Tongue (tissue), 1 donor: ENCODE measurements at regions not wholly inside any gene's neighbourhood (a gene's known extent, or its start where the extent isn't known, plus 50 kb on each side); places are given as distances from the start of the nearest gene placed in this dataset.

Experiments used
- DNase-seq: peaks from one replicate; pipeline ENCODE4 v3.0.0-alpha.2; 2015

DNA sequence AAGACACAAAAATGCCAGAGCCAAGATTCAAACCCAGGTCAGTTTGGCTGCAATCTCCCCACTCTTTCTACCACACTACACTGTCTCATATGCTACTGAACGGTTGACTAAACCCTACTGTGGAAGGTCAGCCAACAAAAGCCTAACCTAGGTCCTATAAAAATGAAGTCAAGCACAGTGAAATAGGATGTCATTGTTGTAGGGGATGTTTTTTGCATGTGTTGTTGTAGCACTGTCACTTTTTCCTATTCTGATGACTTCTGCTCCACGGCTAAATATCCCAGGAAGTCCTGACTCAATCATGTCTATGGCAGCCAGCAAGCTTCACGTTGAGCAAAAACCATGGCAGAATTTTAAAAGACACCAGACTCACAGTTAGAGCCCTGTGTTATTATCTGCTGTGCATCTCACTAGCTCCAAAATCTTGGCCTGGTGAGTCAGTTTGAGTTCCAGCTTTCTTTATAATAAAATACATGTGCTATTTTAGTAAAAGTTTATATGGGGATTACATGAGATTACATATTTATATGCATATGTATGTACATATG lies 322.1 kb upstream of the NT5E start:
- peak; percentile 5 for DNase-seq

DNA sequence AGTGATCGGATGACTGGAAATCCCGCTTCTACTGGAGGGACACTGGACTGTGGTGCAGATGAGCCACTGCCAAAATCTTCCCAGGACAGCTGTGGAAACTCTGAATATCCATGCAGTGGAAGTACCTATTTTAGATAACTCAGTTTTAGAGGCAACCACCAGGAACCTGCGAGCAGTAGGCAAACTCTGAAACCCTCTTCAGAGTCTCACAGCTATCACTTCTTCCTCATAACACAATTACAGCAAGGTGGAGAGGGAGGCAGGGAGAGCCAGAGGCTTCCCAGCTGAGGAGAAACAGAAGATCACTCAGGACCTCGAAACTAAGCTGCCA lies 322.8 kb upstream of the NT5E start:
- no peak for DNase-seq

DNA sequence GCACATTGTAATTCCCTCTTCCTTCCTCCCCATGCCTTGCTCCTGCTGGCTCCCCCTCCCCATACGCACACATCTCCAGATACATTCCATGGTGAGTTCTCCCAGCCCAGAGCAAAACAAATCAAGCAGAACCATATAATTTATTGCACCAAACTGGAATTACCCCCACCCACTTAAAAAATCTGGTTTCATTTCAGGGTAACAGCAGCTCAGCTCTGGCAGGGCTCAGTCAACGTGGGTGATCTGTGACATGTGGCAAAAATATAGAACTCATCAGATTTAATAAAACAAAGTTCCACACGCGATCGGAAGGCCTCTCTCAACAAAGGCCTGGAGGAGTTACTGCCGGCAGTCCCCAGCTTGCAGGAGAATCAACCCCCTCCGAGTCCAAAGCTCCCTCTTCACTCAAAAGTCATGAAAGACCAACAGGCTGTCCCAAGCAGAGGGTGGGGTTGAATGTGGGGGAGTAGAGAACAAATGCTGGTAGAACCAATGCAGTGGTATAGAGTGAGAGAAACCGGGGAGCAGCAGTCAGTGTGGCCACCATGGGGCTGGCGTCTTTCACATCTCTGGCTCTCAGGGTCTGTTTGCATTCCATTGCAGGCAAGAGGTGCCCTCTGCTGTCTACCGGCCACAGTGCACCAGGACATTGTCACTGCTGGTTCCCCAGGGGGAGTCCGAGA lies 323.3 kb upstream of the NT5E start:
- peak; percentile 75 for DNase-seq

DNA sequence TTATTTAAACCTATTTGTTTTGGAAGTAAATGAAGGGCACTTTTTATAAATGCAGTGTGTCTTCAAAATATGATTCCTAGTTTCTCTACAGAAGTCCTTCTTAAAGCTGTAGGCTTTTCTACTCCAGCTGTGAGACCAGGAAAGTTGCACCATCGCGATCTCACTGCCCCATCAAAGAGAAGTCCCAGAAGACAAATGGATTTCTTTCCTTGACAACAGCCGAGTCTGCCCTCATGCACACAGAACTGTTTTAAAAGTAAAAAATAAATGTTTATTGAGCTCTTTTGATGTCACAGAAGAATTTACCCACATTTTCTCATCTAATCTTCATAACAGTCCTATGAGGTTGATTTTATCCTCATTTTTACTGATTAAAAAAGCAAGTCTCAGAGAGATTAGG lies 324.4 kb upstream of the NT5E start:
- DNase-seq, result no peak

DNA sequence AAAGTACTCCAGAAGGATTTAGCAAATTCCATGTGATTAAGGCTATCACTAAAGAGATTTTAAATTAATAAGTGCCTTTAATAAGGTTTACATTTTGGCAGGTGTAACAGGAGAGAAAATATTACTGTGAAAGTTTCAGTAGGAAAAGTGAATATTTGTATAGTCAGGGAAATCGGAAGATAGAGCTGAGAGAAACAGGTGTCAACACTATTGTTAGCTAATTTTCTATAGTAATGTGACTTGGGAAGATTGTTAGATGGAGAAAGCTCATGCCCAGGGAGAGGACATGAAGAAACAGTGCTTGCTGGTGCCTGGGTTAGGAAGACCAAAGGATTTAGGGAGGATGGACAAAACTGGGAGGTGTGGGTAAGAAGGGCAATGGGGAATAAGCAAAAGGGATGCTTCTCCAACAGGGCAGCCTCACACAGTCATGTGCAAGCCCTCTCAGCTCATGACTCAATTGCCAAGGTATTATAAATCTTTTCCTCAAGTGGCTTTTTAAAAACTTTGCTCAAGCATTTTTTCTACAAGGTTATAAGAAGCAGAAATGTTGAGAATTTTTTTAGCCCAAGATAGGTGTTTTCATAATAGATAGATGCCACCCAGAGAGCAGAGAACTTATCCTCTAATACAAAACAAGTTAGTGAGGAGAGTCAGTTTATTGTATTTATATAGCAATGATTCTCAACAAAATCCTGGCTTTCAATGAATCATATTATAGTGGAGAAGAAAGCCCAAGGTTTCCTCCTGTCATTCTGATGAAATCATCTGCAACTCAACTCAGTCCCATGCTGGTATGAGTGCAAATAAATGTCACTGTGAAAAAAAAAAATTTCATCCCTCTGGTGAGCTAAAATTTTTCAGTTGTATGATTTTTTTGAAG lies 325.2 kb upstream of the NT5E start:
- DNase-seq, result no peak

DNA sequence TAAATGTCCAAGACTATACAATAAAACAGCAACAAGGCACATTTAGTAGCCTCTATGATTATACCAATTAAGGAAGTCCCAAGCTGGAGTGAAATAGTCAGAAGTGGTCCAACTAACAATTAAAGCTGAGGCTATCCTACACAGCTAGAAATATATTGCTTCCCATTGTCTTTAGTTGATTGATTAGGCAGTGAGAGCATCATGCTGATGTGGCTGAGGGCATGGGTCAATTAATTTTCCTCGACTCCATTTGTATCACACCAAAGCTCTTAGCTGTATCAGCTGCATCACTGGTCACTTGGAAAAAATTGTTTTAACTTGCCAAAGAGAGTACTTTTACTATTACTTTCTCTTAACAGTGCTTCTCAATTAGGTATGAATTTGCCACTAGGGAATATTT lies 328.7 kb upstream of the NT5E start:
- DNase-seq, result no peak

DNA sequence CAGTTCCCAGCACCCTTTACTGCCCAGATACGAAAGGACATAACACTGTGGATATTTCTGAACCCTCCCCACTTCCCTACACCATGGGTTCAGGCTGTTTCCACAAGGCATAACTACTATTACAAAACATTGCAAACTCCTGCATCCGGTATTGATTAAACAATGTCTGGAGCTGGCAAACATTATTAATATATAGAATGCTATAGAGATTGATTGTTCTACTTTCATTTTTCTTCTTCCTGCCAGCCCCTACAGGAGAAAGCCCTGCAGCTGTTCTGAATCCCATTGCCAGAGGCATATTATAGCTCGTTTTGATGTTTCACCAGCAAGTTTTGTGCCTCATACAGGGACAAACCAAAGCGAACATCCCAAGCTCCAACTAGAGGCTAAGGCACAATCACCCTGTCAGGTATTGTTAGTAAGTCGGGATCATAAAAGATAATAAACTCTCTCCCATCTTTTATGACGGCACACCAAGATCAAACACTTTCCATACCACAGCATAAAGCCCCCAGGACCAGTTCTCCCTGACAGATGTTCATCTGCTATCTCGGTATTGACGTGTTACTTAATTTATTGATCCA lies 331.1 kb upstream of the NT5E start:
- DNase-seq, result no peak

DNA sequence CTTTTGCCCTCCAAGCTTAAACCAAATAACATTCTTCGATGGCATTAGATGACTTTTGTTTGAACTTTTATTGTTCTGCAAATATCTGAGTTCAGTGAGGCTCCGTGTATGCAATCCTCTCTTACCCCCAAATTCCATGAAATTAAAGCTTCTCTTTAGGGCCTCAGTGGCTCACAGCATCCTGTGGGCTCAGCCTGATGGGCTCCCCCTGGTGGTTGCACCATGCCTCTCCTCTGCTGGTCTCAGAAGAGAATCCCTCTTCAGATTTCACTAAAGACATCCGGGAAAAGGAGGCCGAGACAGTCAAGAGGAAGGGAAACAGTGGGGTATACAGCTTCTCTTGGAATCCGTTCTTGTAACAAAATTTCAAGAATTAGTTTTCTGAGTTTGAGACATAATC lies 331.6 kb upstream of the NT5E start:
- DNase-seq, result no peak

DNA sequence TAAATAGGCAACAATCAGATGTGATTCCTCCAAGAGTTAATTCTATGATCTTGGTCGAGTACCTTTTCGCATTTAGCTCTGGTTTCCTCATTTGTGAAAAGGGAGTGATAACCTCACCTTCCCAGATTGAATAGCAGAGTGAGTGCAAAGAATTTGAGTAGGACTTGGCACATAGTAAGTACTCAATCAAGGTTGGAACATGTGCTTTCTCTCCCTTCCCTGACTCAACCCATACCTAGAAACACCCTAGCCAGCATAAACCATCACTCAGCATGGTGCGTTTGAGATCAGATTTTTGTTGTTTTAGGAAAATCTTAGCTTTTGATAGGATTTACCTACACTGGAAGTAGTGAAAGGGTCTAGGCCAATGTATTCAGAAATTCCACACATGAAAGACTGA lies 333.4 kb upstream of the NT5E start:
- DNase-seq, result no peak

DNA sequence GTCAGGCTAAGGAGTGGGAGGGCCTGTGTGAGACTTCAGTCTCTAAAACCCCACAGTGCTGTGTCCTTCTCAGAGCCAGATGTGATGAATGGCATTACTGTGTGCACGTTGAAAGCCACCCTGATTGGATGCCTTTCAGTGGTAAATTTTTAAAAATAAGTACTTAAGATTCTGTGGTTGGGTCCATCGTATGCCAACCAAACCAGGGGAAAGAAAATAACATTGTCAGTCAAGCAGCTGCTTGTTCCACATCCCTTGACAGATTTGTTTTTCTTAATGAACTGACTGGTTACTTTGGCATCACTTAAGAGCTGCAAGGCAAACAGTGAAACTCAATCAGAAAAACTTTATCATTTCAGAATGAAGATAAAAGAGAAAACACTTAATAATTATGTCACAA lies 334.0 kb upstream of the NT5E start:
- DNase-seq, result peak; percentile 4

DNA sequence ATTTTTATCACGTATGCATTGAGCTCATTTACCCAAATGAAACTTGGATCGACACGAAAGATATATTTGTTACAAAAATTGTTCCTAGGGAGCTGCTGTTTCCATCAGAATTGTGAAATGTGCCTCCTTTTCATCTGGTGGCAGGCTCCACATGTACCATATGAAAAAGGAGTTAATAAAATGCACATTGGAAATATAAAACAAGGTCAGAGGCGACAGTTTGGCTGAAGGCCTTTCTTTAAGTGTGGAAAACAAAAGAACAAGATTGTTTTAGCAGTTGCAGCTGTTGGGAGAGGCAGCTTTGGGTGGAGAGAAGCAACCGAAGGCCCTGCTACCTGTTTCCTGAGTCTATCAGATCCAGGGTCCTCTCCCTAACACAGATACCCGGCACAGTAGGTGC lies 334.5 kb upstream of the NT5E start:
- peak; percentile 16 for DNase-seq

DNA sequence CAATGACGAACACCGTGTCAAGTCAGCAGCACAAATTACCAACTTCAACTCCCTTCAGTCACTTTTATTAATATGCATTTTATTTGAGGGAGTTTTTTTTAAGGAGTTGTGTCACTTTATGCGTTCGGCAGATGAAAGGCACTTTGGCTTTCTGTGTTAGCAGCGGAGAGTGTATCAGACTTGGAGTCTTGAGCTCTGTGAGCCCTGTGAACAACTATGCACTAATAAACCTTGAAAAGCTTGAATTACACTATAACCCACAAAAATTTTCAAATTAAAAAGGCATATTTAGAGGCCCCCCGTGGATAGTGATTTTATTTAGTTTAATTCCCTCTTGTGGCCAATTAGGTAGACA lies 335.3 kb upstream of the NT5E start:
- DNase-seq, result peak; percentile 7

DNA sequence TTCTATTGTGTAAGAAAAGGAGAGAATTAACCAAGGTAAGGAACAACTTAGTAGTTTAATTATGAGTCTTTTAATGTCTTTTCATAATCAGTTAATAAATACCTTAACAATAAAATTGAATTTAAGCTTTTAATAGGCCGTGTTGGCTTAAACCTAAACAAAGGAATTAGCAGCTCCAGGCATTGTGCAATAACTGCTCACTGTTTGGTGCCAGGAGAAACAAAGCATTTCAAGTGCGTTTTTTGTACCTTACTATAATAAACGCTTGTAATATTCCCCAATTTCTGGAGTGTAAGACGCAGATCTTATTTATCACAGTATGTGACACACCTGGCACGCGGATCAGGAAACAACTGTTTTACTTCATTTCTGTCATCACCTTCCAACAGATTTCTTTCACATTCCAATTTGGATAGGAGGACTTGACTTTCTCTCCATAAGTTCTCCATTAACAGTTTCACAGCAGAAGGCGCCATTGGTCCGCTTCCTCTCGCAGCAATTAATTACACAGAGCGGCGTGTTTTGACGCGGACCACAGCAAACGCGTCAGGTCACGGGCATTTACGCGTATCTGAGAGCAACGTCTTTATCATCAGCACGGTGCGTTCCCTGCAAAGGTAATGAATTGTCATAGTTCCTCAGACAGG lies 335.8 kb upstream of the NT5E start:
- peak; percentile 58 for DNase-seq

DNA sequence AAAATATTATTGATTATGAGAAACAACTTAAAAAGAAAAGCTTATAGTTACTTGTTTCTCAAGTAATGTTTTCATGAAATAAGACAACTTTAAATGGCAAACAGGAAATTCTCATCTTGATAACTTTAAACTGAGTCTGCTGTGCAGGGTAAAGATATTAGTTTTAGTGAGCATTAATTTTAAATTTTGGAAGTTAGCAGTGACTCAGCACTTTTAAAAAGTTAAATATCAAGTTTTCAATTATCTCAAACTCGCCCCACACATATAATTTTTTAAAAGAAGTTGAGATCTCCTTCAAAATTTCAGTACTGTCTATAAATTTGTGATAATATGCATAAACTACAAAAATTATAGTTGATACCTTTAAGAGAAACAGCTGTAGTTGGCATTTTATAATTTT lies 337.3 kb upstream of the NT5E start:
- DNase-seq, result no peak

DNA sequence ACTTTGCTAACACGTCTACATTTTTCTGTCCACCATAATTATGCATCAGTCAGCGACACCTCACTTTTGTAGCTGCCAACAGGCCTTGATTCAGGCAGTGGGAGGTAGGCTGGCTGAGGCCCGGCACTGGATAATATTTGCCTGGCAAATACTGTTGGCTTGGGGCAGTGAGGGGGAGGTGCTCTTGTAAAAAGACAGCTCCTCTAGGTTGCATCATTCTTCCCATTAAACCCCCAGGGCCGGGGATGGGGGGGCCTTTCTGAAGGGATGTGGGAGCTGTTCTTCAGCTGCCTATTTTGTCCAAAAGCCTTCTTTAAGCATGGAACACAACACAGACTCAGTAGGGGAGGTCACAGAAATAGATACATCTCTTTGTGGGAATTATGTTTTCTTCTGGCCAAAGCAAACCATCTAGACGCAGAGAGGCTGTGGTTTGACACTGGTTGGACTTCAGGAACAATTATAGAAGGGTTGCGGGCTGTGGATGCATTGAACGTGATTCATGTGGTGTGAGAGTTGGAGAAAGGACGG lies 338.3 kb upstream of the NT5E start:
- no peak for DNase-seq

DNA sequence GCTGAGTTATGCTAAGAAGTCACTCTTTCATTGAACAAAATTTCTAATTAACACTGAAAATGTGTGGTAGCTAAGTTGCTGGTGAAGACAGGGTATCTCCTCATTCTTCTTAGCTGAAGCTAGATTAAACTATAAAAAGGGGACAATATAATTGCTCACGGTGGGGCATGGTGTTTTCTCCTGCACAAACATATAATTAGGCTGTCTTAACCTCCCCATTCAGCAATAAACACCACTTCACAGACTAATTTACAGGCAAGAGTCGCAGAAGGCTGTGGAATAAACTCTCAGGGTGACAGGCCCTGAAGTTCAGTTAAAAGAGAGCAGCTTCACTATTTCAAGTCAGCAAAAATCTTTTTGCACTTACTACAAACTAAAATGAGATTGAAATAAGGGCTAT lies 338.9 kb upstream of the NT5E start:
- no peak for DNase-seq

DNA sequence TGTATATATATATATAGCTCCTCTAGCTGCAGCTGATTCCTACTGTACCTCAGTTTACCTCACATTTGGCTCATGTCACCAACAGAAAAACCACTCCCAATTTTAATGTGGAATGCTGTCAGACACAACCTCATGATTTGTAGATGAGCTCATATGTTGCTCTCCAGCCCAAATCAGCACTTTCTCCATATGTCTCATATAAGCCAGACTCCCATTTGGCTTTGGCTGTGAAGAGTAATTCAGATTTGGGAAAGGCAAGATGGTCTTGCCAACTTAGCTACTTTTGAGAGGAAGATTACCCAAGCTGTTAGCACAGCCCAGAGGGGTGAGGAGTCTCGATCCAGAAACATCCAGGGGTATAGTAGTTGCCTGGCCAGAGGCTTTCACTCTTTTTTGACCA lies 342.2 kb upstream of the NT5E start:
- DNase-seq, result peak; percentile 11

DNA sequence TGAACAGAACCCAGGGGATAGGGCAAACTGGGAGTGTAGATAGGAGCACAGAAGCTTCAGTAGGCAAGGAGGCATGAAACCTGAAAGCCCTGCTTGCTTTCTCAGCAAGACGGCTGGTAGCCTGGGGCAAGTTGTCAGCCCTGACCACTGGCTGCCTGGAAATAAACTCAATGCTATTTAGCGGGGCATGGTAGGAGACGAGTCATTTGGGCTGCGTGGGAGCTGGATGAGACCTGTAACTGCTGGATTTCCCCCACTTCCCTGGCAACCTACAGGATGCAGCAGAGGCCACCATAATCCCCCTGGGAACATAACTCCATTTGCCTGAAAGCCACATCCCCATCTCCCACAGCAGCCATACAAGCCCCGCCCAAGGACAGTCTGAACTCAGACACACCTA lies 332.6 kb upstream of the TBX18 start:
- no peak for DNase-seq

DNA sequence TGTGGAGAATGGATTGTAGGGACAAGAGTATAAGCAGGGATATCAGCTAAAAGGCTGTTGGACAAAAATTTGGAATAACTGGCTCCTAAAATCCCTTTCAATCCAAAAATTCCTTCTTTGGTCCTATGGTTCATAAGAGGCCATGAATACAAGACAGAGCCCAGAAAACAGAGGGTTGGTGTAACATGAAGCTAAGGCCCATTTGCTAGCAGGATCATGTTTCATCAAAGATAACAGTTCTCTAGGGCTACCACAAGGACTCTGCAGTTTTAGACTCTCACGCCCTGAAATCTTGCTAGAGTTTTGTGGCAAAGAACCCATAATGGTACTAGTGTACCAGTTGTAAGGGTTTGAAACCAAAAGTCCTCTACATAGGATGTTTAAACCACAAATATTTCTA lies 327.8 kb upstream of the TBX18 start:
- DNase-seq, result no peak

DNA sequence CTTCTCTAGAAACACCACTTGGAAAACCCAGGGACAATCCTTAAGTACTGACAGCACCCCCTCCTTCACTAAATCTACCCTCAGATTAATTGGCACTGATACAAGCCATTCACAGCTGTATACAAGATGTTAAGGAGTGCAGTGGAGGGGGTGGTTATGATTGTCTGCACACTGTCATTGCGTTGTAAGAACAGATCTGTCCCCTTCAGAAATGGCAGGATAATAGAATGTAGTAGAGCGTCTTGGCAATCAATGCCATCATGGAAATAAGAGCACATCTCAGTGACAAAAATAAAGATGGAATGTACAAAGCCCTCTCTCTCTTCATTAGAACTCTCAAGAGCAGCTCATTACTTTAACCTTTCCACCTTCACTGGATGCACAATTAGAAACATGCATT lies 324.9 kb upstream of the TBX18 start:
- DNase-seq, result no peak

DNA sequence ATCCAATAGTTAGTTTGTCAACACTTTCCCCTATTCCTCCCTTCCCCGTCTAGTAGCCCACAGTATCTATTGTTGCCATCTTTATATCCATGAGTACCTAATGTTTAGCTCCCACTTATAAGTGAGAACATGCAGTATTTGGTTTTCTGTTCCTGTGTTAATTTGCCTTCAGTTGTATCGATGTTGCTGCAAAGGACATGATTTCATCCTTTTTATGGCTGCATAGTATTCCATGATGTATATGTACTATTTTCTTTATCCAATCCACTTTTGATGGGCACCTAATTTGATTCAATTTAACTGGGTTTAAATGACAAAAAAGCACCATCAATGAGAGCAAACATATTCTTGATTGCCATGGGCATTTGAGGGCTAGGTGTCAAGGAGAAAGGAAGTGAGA lies 321.5 kb upstream of the TBX18 start:
- no peak for DNase-seq

DNA sequence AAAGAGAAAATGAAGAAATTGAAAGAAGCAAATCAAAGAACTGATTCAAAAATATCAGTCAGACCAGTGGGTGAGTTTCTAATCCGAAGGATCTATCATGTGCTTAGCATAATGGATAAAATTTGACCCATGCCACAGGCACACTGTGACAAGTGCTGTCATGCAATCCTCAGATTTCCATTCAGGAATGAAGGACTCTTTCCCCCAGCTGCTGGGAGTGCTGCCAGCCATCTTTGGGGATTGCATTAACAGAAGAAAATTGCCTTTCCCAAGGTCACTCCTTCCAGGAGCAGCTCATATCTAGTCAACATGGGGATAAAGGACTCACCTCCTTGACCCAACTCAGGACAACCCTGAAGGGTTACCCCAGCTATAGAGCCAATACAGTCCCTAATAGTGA lies 316.7 kb upstream of the TBX18 start:
- peak; percentile 13 for DNase-seq

DNA sequence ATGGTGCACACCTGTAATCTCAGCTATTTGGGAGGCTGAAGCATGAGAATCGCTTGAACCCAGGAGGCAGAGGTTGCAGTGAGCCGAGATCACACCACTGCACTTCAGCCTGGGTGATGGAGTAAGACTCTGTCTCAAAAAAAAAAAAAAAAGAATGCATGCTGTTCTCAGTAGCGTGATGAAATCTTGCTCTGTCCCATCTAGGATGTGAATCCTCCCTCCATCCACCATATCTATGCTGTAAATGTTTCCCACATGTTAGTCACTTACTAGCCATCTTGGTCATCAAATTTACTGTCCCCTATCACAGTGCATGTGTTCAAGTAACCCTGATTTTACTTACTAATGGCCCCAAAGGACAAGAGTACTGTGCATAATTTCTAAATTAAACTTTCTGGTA lies 315.4 kb upstream of the TBX18 start:
- DNase-seq, result no peak
